ENCODE measurements at regions not wholly inside any gene's neighbourhood (a gene's known extent, or its start where the extent isn't known, plus 50 kb on each side); places are given as distances from the start of the nearest gene placed in this dataset.

DNA sequence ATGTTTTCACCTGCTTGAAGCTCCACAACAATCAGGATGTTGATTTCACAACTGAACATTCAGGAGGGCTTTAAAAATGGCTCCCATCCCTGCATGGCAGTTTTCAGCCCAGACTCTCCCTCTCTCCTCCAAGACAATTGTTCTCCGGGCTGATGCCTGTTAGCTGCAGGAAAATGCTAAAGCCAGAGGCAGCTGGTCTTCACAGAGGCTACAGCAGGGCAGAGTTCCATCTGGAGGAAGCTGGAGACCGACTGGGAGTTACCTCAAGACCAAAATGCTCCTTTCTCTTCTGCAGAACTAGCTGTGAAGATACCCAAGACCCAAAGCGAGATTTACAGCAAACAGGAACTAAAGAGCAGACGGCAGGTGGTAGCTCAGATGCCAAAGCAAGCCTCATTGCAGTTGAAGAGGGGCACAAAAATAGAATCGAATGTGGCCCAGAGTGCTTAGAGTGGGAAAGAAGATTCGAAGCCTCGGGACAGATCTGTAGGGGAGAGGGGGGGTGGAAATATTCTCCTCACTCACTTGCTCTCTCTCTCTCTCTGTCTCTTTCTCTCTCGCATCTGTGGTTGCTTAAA, 423.6 kb downstream of the ZNF521 start:
- H3K4me3 ChIP-seq (replicated peaks; ENCODE audit: low read depth, low read length), result no peak overlapping the region
- no peak for DNase-seq (ENCODE audit: low read depth)
- TF ChIP-seq, protein P1, sequence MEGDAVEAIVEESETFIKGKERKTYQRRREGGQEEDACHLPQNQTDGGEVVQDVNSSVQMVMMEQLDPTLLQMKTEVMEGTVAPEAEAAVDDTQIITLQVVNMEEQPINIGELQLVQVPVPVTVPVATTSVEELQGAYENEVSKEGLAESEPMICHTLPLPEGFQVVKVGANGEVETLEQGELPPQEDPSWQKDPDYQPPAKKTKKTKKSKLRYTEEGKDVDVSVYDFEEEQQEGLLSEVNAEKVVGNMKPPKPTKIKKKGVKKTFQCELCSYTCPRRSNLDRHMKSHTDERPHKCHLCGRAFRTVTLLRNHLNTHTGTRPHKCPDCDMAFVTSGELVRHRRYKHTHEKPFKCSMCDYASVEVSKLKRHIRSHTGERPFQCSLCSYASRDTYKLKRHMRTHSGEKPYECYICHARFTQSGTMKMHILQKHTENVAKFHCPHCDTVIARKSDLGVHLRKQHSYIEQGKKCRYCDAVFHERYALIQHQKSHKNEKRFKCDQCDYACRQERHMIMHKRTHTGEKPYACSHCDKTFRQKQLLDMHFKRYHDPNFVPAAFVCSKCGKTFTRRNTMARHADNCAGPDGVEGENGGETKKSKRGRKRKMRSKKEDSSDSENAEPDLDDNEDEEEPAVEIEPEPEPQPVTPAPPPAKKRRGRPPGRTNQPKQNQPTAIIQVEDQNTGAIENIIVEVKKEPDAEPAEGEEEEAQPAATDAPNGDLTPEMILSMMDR (IDR thresholded peaks at IDR 0.05; ENCODE audit: low read length, missing control alignments), result no peak

DNA sequence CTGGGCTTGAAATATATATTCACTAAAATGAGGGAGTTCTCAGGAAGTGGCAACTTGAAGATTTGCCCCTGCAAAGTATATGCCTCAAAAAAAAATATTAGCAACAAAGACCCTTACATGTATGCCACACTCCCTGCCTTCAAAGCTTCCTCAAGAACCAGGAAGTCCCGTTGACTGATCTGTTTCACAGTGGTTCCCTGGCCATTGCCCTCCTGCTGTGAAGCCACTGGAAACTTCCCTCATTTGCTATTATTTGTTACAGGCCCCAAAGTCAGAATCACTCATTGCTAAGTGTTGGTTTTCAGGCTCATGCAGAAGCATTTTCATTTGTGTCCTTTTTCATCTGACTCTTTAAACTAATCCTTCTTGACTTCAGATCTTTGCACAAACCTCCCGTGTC, 421.5 kb downstream of the ZNF521 start:
- no peak for DNase-seq (ENCODE audit: low read depth)
- TF ChIP-seq, protein P1 (IDR thresholded peaks at IDR 0.05; ENCODE audit: low read length, missing control alignments), result no peak
- H3K4me3 ChIP-seq (replicated peaks; ENCODE audit: low read depth, low read length), result no peak overlapping the region

DNA sequence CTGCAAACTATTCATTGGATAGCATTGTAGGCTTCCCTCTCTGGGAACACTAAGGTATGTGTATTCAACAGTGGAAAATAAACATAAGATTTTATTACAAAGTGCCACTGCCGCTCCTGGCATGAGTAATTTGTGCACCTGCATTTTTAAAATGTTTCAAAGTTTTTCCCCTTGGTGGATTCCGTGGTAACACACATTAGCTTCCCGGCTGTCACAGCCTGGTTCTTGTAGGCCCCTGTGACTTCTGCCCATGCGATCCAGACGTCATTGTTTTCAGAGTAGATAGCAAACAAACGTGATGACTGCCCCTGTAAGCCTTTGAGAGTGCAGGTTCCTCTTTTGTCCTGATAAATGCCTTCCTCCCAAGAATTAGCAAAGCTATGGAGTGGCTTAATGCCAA, 421.0 kb downstream of the ZNF521 start:
- TF ChIP-seq, protein P1 (IDR thresholded peaks at IDR 0.05; ENCODE audit: low read length, missing control alignments), result no peak
- H3K4me3 ChIP-seq (replicated peaks; ENCODE audit: low read depth, low read length), result no peak overlapping the region

DNA sequence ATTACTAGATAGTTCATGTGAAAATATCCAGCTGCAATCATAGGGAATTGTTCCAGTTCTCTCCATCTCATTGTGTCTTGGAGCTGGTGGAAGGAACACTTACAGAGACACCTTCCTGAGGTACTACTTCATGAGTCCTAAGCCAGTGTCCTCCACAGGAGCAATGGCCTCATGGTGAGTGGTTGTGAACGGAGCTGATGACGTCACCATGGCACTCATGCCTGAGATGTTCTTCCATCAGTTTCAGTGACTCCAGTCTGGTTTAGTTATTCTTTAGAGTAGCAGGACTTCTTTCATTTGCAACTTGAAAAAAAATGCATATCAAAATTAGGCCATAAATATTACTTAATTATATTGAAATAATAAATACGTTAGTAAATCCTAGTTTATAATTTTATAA, 418.6 kb downstream of the ZNF521 start:
- no peak overlapping the region for H3K4me3 ChIP-seq (replicated peaks; ENCODE audit: low read depth, low read length)
- TF ChIP-seq, protein P1 (IDR thresholded peaks at IDR 0.05; ENCODE audit: low read length, missing control alignments), result no peak
- DNase-seq (ENCODE audit: low read depth), result no peak

More for the DNA sequence above, 421.0 kb downstream of the ZNF521 start:
- DNase-seq (ENCODE audit: low read depth), result no peak

DNA sequence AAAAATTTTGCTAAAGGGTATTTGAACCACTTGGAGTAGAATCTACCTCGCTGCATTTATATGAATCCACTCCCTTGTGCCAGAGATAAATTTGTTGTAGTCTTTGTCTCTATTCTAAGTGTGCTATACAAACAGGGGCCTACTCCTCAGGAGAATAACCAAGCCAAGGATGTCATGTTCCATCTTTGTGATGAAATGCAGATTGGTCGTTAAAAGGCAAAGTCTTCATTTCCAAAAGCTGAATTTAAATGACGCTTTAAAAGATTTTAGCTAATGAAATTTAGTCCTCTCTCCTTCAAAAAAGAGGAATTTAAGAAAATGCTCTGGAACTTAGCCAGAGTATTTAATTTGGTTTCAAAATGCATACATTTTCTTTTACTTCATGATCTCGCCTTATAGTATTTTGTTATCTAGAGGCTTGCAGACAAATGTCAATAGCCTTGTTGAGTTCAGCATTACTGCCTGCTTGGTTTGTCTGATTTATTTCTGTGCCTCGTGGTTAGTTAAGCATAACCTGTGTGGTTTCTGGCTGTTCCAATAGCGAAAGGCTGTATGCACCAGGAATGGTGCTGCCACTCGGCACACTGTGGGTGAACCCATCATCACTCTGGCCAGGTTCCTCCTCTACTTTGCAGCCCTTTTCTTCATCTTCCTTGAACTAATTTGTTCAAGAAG, 417.6 kb downstream of the ZNF521 start:
- H3K4me3 ChIP-seq (replicated peaks; ENCODE audit: low read depth, low read length), result no peak overlapping the region
- no peak for DNase-seq (ENCODE audit: low read depth)
- TF ChIP-seq, protein P1 (IDR thresholded peaks at IDR 0.05; ENCODE audit: low read length, missing control alignments), result no peak

DNA sequence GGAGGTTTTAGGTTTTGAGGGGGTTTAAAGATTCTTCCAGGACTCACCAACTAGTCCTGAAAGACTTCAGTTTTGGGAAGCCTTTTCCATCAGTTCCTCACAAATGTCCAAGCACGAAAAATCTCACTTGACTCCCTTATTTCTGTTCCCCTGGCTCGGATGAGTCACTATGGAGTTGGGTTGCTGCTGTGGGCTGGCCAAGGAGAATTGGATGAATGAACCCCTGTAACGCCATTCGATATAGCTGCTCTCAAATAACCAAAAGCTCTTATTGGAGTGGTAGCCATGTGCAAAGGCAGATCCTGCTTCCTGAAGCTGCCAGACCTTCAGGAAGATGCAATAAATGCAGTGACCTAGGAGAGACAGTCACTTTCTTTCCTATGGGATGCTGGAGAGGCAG, 417.0 kb downstream of the ZNF521 start:
- H3K4me3 ChIP-seq (replicated peaks; ENCODE audit: low read depth, low read length), result no peak overlapping the region
- no peak for DNase-seq (ENCODE audit: low read depth)
- TF ChIP-seq, protein P1 (IDR thresholded peaks at IDR 0.05; ENCODE audit: low read length, missing control alignments), result no peak

DNA sequence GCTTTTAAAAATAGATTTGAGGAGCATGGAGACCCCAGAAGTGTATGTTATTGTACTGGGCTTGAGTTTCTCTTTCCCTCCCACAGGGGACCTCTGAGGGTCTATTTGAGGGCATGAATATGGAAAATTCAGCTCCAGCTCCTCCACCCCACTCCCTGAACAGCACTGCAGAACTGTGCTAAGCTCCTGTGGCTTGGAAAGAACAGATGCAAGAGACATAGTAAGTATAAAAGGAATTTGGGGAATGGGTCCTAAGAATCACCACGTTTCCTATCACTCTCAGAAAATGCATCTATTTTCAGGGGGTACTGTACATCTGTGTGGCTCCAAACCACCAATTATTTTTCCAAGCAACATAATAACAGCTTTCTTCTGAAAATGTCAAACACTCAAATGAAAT, 416.1 kb downstream of the ZNF521 start:
- TF ChIP-seq, protein P1 (IDR thresholded peaks at IDR 0.05; ENCODE audit: low read length, missing control alignments), result no peak
- no peak for DNase-seq (ENCODE audit: low read depth)

More for the DNA sequence above, 416.1 kb downstream of the ZNF521 start:
- no peak overlapping the region for H3K4me3 ChIP-seq (replicated peaks; ENCODE audit: low read depth, low read length)

Measured in fibroblast of pulmonary artery (primary cell).